GM13977 (cell line): ENCODE measurements at regions not wholly inside any gene's neighbourhood (a gene's known extent, or its start where the extent isn't known, plus 50 kb on each side); places are given as distances from the start of the nearest gene placed in this dataset.
"Not testable (repeated sequence)": the region's sequence is repeated elsewhere in the genome, so short reads cannot be mapped to it uniquely, and the experiment has no call there.

Source experiments
- DNase-seq: peaks from one replicate; pipeline ENCODE4 v3.0.0; 2012; ENCODE audit warnings: low spot score
- CTCF ChIP-seq: IDR thresholded peaks from 2 replicates; pipeline ENCODE4 v1.5.1; 2012; ENCODE audit warnings: mild to moderate bottlenecking, control low read depth; ENCODE audit not compliant: insufficient read depth; ENCODE audit errors: extremely low read depth, missing control alignments
- in situ Hi-C: fragments of 300-500 bp; cut with MboI; formaldehyde crosslinking; loops from one replicate; pipeline ENCODE4 v1.12.0; 2022; ENCODE audit warnings: low sequenced_read_pairs, low pct_unique_long_range_greater_than_20kb, mixed read lengths, inconsistent platforms; ENCODE audit not compliant: unreplicated experiment

- DNase-seq, result no peak
- no peak for TF ChIP-seq CTCF
- in situ Hi-C loops, result no loop called here
Observed at GRCh38 chr12:84463741-84464495, 448.7 kb downstream of the SLC6A15 start.

GRCh38 chr12:84455598-84455997 is 457.0 kb downstream of the SLC6A15 start:
- in situ Hi-C loops, result no loop called here
- DNase-seq, result no peak
- TF ChIP-seq CTCF, result no peak

- in situ Hi-C loops, DNase-seq: not testable (repeated sequence)
Observed at GRCh38 chr12:84446478-84446877, 466.1 kb downstream of the SLC6A15 start.

GRCh38 chr12:84436134-84436533 is 476.5 kb downstream of the SLC6A15 start:
- no peak for DNase-seq
- in situ Hi-C loops, result no loop called here
- no peak for TF ChIP-seq CTCF

- no peak for DNase-seq
- no peak for TF ChIP-seq CTCF
- in situ Hi-C loops, result no loop called here
Observed at GRCh38 chr12:84435682-84436081, 476.9 kb downstream of the SLC6A15 start.

- no peak for DNase-seq
- no peak for TF ChIP-seq CTCF
- in situ Hi-C loops, result no loop called here
Observed at GRCh38 chr12:84422340-84422739, 490.3 kb downstream of the SLC6A15 start.

- in situ Hi-C loops, result no loop called here
- TF ChIP-seq CTCF, result no peak
- peak; percentile 3 for DNase-seq
Observed at GRCh38 chr12:84421103-84421502, 491.5 kb downstream of the SLC6A15 start.
